BLaER1 treated with 17β-estradiol and CSF1 and Interleukin-3, amounts not matched to agents 10 nM and 100 nM (cell line): ENCODE measurements at regions not wholly inside any gene's neighbourhood (a gene's known extent, or its start where the extent isn't known, plus 50 kb on each side); places are given as distances from the start of the nearest gene placed in this dataset.

Source experiments
- H3K27ac ChIP-seq, 11 experiments: shearing (Covaris generic); formaldehyde crosslinking; 2 replicates each; pipeline ENCODE4 v1.8.1; 2022
- H3K27me3 ChIP-seq, 11 experiments: shearing (Covaris generic); formaldehyde crosslinking; 2 replicates each; pipeline ENCODE4 v1.8.1; 2022
- H3K36me3 ChIP-seq, 11 experiments: shearing (Covaris generic); formaldehyde crosslinking; 2 replicates each; pipeline ENCODE4 v1.8.1; 2022
- H3K4me1 ChIP-seq, 10 experiments: shearing (Covaris generic); formaldehyde crosslinking; 2 replicates each; pipeline ENCODE4 v1.8.1; 2022
- H3K4me2 ChIP-seq, 11 experiments: shearing (Covaris generic); formaldehyde crosslinking; 2 replicates each; pipeline ENCODE4 v1.8.1; 2022
- H3K4me3 ChIP-seq, 10 experiments: shearing (Covaris generic); formaldehyde crosslinking; 2 replicates each; pipeline ENCODE4 v1.8.1; 2022
- H3K9ac ChIP-seq, 11 experiments: shearing (Covaris generic); formaldehyde crosslinking; 2 replicates each; pipeline ENCODE4 v1.8.1; 2022
- H3K9me3 ChIP-seq, 11 experiments: shearing (Covaris generic); formaldehyde crosslinking; replicated peaks in 1 of 11; 2 replicates each; pipeline ENCODE4 v1.8.1; 2022
- H4K20me1 ChIP-seq, 11 experiments: shearing (Covaris generic); formaldehyde crosslinking; 2 replicates each; pipeline ENCODE4 v1.8.1; 2022
- Cebpa-rat ChIP-seq, 11 experiments: shearing (Covaris generic); IDR thresholded peaks; 2 replicates each; pipeline ENCODE4 v1.8.1; 2022

DNA sequence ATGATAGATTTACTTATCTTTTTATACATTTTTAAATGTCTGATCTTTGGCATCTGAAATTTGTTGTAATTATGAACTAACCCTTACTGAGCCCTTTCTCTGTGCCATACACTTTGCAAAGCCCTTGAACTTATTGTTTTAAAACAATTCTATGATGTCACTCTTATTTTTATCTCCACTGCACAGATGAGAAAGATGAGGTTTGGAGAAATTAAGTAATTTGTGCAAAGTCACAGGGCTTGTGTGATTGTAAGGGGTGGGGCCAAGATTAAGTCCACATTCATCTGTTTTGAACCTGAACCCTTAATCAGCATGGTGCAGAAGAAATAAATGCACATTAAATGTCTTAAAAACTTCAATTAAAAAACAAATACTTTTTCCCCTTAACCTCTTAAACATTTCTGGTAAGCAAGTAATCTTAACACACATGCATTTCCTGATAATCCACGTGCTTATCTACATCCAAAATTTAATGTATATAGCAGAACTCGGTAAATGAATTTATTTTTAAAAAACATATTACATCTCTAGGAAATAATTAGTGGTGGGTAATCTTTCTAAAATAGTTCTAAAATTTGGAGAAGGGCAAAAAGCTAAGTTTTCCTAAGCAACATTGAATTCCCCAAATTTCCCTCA lies 189.8 kb upstream of the TBC1D5 start:
- H3K9me3 ChIP-seq = peaks cover 0 to 12% (median 4%) of the 10 kb centered on the region in 11 experiments; a peak in 9 of 22 replicates
- no peaks in the 10 kb centered on the region for H3K36me3 ChIP-seq
- no peak overlapping the region for H3K27ac ChIP-seq
- no peak for TF ChIP-seq Cebpa-rat (IDR thresholded peaks at IDR 0.05)
- no peaks in the 10 kb centered on the region for H4K20me1 ChIP-seq
- H3K4me1 ChIP-seq = peaks cover 5 to 38% (median 26%) of the 10 kb centered on the region in 10 experiments; a peak in 18 of 20 replicates
- no peak overlapping the region for H3K4me2 ChIP-seq
- no peak overlapping the region for H3K4me3 ChIP-seq
- H3K9ac ChIP-seq = no peak overlapping the region
- no peaks in the 10 kb centered on the region for H3K27me3 ChIP-seq

DNA sequence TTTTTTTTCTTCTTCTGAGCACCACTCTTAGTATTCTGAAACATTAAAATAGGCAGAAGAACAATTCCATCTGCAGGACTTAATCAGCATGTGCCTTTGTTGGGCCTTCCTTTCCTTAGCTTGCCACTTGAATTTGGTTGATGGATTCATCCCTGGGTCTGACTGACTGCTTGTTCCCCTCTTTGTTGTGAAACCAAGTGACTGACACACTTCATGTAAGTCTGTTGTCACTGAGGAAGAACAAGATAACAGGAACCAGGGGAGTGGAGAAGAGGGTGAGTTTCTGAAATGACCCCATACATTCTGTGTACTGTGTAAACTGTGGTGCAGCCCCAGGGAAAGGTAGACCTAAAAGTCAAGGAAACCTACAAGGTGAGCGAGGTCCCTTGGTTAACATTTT lies 188.7 kb upstream of the TBC1D5 start:
- no peak overlapping the region for H3K4me3 ChIP-seq
- TF ChIP-seq Cebpa-rat (IDR thresholded peaks at IDR 0.05) = no peak
- H3K27ac ChIP-seq = no peak overlapping the region
- no peaks in the 10 kb centered on the region for H3K36me3 ChIP-seq
- no peak overlapping the region for H3K9ac ChIP-seq
- H3K9me3 ChIP-seq = peaks cover 0 to 19% (median 6%) of the 10 kb centered on the region in 11 experiments; a peak in 11 of 22 replicates
- H3K4me2 ChIP-seq = no peak overlapping the region
- peaks cover 0 to 35% (median 25%) of the 10 kb centered on the region in 10 experiments; a peak in 17 of 20 replicates for H3K4me1 ChIP-seq
- no peaks in the 10 kb centered on the region for H3K27me3 ChIP-seq
- H4K20me1 ChIP-seq = no peaks in the 10 kb centered on the region

DNA sequence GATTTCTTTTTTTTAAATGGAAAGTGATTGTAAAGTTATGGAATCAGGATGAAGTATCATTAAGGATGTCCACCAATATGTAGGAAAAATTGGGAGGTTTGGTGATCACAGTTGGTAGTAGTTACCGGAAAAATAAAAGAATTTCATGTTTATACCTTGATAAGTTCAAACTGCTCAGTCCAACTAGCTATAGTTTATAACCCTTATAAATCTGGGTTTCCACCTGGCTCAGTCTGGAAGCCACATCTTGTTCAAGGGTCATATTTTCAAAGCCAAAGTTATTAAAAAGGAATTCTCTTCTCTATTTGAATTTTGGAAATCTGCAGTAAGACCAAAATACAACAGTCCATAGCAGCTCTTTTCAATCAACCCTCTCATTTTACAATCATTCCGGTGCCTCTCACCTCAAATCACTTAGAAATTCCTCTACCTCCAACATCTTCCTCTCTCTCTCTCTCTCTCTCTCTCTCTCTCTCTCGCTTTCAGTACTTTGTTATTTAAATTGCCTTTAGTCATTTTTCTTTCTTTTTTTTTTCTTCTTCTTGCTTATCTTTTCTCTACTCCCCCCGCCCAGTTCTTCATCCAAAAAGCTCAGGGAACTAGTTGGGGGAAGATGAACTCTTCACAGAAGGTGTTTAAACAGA lies 186.2 kb upstream of the TBC1D5 start:
- H3K9ac ChIP-seq = no peak overlapping the region
- H3K27ac ChIP-seq = no peak overlapping the region
- no peaks in the 10 kb centered on the region for H4K20me1 ChIP-seq
- no peaks in the 10 kb centered on the region for H3K36me3 ChIP-seq
- no peak for TF ChIP-seq Cebpa-rat (IDR thresholded peaks at IDR 0.05)
- H3K4me2 ChIP-seq = peak overlapping the region in 9 of 11 experiments; percentile 30 to 74 (median 65); a peak in 18 of 22 replicates
- H3K4me1 ChIP-seq = peaks cover 0 to 35% (median 26%) of the 10 kb centered on the region in 10 experiments; a peak in 17 of 20 replicates
- no peak overlapping the region for H3K4me3 ChIP-seq
- H3K27me3 ChIP-seq = no peaks in the 10 kb centered on the region
- peaks cover 0 to 29% (median 9%) of the 10 kb centered on the region in 11 experiments; a peak in 11 of 22 replicates for H3K9me3 ChIP-seq

DNA sequence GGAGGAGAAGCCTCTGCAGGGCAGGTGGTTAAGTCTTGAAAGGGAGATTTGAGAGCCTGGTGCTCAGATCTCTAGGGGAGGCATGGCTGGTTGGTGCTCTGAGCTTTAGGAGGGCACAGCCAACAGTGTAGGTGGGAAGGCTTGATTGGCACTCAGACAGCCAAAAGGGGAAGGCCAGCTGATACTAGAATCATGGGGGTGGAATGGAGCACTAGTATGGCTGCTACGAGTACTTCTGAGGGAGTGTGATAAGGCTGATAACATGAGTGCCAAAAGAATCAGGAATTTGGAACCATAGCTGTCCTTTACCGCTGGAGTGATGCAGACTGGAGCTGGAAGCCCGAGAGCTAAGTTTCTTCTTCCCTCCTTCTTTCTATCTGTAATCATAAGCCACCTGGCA lies 184.6 kb upstream of the TBC1D5 start:
- Histone ChIP-seq H4K20me1 (no peaks in the 10 kb centered on the region), H3K27ac (no peak overlapping the region), H3K4me1 (peaks cover 0 to 35% (median 26%) of the 10 kb centered on the region in 10 experiments; a peak in 17 of 20 replicates), H3K4me3 (no peak overlapping the region), H3K9ac (no peak overlapping the region), H3K27me3 (no peaks in the 10 kb centered on the region), H3K36me3 (no peaks in the 10 kb centered on the region), H3K9me3 (peaks cover 0 to 29% (median 10%) of the 10 kb centered on the region in 11 experiments; a peak in 11 of 22 replicates), H3K4me2 (no peak overlapping the region)
- TF ChIP-seq Cebpa-rat (IDR thresholded peaks at IDR 0.05) = no peak

DNA sequence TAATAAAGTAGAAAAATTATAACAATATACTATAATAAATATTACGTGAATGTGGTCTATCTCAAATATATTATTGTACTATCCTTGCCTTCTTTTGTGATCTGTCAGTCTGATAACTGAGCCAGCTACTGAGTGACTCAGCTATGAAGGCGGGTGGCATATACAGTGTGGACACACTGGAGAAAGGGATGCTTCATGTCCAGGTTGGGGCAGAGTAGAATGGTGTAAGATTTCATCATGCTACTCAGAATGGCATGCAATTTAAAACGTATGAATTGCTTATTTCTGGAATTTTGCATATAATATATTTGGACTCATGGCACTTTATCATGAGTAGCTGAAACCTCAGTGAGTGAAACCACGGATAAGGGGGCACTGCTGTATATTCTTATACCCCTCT lies 172.9 kb upstream of the TBC1D5 start:
- Histone ChIP-seq H3K4me1 (peaks cover 25 to 65% (median 49%) of the 10 kb centered on the region in 10 experiments), H3K36me3 (no peaks in the 10 kb centered on the region), H3K9ac (no peak overlapping the region), H3K27me3 (no peaks in the 10 kb centered on the region), H3K4me2 (peak overlapping the region in 6 of 11 experiments; percentile 8 to 51 (median 34); a peak in 8 of 22 replicates), H3K4me3 (no peak overlapping the region), H4K20me1 (no peaks in the 10 kb centered on the region), H3K9me3 (peaks cover 0 to 18% (median 8%) of the 10 kb centered on the region in 11 experiments; a peak in 10 of 22 replicates), H3K27ac (no peak overlapping the region; a peak in 1 of 22 replicates)
- TF ChIP-seq Cebpa-rat (IDR thresholded peaks at IDR 0.05) = no peak

DNA sequence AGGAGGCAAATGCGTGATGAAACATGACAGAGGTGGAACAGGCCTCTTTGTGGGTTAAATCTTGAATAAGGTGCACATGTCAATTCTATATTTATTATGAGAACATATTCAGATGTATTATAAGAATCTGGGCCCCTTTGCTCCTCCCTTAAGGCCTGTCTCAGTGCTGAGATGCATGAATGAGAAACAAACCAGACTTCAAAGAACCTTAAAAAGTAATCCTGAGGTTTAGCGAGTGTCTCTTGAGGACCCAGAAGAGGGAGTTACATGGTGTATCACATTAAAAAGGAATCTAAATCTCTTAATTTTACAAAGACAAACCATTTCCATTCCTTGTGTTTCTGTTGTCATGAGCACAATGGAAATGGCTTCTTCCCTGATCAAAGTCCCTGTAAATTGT lies 170.9 kb upstream of the TBC1D5 start:
- no peaks in the 10 kb centered on the region for H4K20me1 ChIP-seq
- peak overlapping the region in 8 of 11 experiments; percentile 8 to 79 (median 68); a peak in 12 of 22 replicates for H3K9ac ChIP-seq
- no peaks in the 10 kb centered on the region for H3K27me3 ChIP-seq
- peak overlapping the region in 2 of 10 experiments; percentile 34 to 47; a peak in 2 of 20 replicates for H3K4me3 ChIP-seq
- peak overlapping the region in 8 of 11 experiments; percentile 30 to 92 (median 86); a peak in 15 of 22 replicates for H3K27ac ChIP-seq
- H3K4me2 ChIP-seq = peak overlapping the region in 10 of 11 experiments; percentile 67 to 85 (median 80); a peak in 20 of 22 replicates
- H3K36me3 ChIP-seq = no peaks in the 10 kb centered on the region
- H3K9me3 ChIP-seq = peaks cover 0 to 10% (median 0%) of the 10 kb centered on the region in 11 experiments; a peak in 7 of 22 replicates
- H3K4me1 ChIP-seq = peaks cover 30 to 85% (median 69%) of the 10 kb centered on the region in 10 experiments
- no peak for TF ChIP-seq Cebpa-rat (IDR thresholded peaks at IDR 0.05)

DNA sequence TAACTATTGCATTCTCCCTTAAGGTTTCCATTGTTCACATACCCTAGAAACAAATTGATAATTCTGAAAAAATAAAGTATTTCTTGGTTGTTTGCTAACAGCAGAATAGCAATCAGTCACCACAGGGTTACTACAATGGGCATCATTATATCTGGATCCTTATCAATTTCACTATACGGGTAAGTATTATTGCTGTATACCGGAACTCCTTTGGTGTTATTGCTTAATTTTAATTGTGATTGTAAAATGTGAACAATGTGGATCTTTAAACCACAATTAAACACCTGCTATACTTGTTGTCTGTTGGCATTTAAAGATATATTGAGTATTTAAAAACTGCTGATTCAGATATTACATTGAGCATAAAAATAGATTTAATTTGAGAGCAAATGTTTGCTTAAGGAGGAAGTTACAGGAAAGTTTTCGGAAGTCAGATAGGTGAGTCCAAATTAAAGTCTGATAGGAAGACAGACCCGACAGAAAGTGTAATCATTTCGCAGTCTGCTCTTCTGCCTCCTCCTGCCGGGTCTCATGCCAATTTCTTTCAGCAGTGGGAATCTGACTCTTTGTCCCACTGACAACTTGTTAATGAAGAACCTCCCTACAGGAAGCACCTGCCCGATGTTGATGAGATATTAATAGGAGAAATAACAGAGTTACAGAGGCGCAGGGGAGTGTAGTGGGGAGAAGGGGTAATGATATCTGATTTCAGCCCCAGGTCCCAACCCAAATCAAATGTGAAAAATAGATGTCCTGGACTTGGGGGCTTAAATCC lies 169.7 kb upstream of the TBC1D5 start:
- no peak for TF ChIP-seq Cebpa-rat (IDR thresholded peaks at IDR 0.05)
- peaks cover 6 to 21% (median 10%) of the 10 kb centered on the region in 11 experiments for H3K9me3 ChIP-seq
- H3K4me3 ChIP-seq = peak overlapping the region in 5 of 10 experiments; percentile 16 to 47 (median 34); a peak in 6 of 20 replicates
- peak overlapping the region in 8 of 11 experiments; percentile 8 to 79 (median 68); a peak in 15 of 22 replicates for H3K9ac ChIP-seq
- peak overlapping the region; percentile 62 to 85 (median 79) for H3K4me2 ChIP-seq
- H4K20me1 ChIP-seq = no peaks in the 10 kb centered on the region
- H3K4me1 ChIP-seq = peaks cover 30 to 89% (median 79%) of the 10 kb centered on the region in 10 experiments
- H3K27ac ChIP-seq = peak overlapping the region in 8 of 11 experiments; percentile 30 to 92 (median 86); a peak in 15 of 22 replicates
- no peaks in the 10 kb centered on the region for H3K27me3 ChIP-seq
- peaks cover 0 to 6% (median 0%) of the 10 kb centered on the region in 11 experiments; a peak in 3 of 22 replicates for H3K36me3 ChIP-seq

DNA sequence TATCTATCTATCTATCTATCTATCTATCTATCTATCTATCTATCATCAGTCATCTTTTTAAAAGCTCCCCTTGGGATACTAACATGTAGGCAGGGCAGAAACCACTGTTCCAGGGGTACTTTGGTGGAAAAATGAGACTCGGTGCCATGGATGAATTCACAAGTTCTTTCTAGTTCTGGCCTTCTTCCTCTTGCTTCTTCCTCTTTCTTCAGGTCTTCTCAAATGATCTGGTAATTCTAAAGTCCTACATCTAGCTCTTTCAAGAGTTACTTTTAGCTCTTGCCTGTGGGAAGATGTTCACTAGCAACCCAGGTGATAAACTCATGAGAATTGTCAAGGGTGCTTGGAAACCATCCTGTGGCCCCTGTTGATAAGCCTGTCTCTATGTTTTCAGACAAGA lies 168.5 kb upstream of the TBC1D5 start:
- Histone ChIP-seq H3K9me3 (peaks cover 7 to 25% (median 16%) of the 10 kb centered on the region in 11 experiments), H3K4me3 (no peak overlapping the region), H3K36me3 (peaks cover 0 to 6% (median 0%) of the 10 kb centered on the region in 11 experiments; a peak in 3 of 22 replicates), H3K9ac (peak overlapping the region in 7 of 11 experiments; percentile 27 to 79 (median 50); a peak in 13 of 22 replicates), H3K4me2 (peak overlapping the region; percentile 13 to 85 (median 76)), H3K27ac (peak overlapping the region in 8 of 11 experiments; percentile 53 to 92 (median 86); a peak in 17 of 22 replicates), H3K27me3 (no peaks in the 10 kb centered on the region), H3K4me1 (peaks cover 38 to 96% (median 89%) of the 10 kb centered on the region in 10 experiments), H4K20me1 (no peaks in the 10 kb centered on the region)
- no peak for TF ChIP-seq Cebpa-rat (IDR thresholded peaks at IDR 0.05)
